ENCODE measurements at regions not wholly inside any gene's neighbourhood (a gene's known extent, or its start where the extent isn't known, plus 50 kb on each side); places are given as distances from the start of the nearest gene placed in this dataset.

DNA sequence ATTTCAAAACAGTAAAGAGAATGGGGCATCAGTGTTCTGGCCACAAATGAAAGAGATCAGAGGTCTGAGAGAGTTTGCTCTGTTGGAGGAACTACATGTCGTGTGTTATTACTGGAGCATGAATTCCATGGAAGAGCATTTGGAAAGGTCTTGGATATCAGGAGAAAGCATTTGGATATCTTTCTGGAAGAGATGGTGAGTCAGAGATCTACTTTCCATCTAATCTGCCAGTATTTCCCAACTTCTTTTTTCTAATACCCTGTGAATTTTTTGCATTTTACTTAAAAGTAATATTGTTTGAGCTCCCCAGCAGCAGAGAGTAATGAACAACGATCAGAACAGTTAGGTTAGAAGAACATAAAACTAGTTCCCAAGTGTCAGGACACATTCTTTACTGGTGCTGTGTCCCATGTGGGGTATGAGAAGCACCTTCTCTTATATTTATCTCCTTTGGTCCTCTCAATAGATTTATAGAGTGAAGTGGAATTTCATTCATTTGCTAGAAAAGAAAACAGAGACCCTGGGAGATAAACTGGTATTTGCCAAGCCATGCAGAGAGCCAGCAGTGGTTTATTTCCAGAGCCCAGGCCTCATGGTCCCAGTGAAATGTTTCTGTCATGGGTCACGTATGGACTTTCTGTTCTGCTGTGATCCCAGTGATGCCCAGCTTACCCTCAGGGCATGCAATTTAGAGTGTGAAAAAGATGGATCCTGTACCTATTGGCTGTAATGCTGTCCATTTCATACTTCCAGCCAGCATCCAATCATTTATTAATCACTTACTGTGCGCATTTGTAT is 130.8 kb upstream of the NT5C1B start:
- TF ChIP-seq CTCF (IDR thresholded peaks at IDR 0.05; ENCODE audit: low read depth, low read length, missing input control) (no peak), EGR1 (IDR thresholded peaks at IDR 0.05; ENCODE audit: low read depth in 2 of 2) (no peak), GABPA (IDR thresholded peaks at IDR 0.05 in 1 of 2, conservative IDR thresholded peaks at IDR 0.05 in 1 of 2) (no peak), MAX (IDR thresholded peaks at IDR 0.05) (no peak), TAF1 (conservative IDR thresholded peaks at IDR 0.05) (no peak), ZBTB33 (IDR thresholded peaks at IDR 0.05) (no peak), ATF3 (IDR thresholded peaks at IDR 0.05) (no peak), JUND (IDR thresholded peaks at IDR 0.05) (no peak), YY1 (IDR thresholded peaks at IDR 0.05) (no peak)
- TF ChIP-seq, protein P1, sequence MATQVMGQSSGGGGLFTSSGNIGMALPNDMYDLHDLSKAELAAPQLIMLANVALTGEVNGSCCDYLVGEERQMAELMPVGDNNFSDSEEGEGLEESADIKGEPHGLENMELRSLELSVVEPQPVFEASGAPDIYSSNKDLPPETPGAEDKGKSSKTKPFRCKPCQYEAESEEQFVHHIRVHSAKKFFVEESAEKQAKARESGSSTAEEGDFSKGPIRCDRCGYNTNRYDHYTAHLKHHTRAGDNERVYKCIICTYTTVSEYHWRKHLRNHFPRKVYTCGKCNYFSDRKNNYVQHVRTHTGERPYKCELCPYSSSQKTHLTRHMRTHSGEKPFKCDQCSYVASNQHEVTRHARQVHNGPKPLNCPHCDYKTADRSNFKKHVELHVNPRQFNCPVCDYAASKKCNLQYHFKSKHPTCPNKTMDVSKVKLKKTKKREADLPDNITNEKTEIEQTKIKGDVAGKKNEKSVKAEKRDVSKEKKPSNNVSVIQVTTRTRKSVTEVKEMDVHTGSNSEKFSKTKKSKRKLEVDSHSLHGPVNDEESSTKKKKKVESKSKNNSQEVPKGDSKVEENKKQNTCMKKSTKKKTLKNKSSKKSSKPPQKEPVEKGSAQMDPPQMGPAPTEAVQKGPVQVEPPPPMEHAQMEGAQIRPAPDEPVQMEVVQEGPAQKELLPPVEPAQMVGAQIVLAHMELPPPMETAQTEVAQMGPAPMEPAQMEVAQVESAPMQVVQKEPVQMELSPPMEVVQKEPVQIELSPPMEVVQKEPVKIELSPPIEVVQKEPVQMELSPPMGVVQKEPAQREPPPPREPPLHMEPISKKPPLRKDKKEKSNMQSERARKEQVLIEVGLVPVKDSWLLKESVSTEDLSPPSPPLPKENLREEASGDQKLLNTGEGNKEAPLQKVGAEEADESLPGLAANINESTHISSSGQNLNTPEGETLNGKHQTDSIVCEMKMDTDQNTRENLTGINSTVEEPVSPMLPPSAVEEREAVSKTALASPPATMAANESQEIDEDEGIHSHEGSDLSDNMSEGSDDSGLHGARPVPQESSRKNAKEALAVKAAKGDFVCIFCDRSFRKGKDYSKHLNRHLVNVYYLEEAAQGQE (IDR thresholded peaks at IDR 0.05), result no peak

Data from liver (tissue), 3 donors.